Endodermal cell (in vitro differentiated cells): ENCODE measurements at regions not wholly inside any gene's neighbourhood (a gene's known extent, or its start where the extent isn't known, plus 50 kb on each side); places are given as distances from the start of the nearest gene placed in this dataset.

Experiments used
- DNase-seq: peaks from one replicate; pipeline ENCODE4 v3.0.0-alpha.2; 2017
- H3K27ac ChIP-seq: 2 replicates; pipeline ENCODE4 v1.5.1; 2013; ENCODE audit warnings: mild to moderate bottlenecking, low read depth, low read length, moderate library complexity
- H3K27me3 ChIP-seq: 2 replicates; pipeline ENCODE4 v1.6.1; 2013; ENCODE audit warnings: mild to moderate bottlenecking, low read length, moderate library complexity; ENCODE audit not compliant: insufficient read depth, control insufficient read depth, poor library complexity, severe bottlenecking
- H3K36me3 ChIP-seq: 2 replicates; pipeline ENCODE4 v1.7.0; 2013; ENCODE audit warnings: mild to moderate bottlenecking, low read length, moderate library complexity; ENCODE audit not compliant: control insufficient read depth, insufficient read depth
- H3K4me1 ChIP-seq: one replicate; pipeline ENCODE4 v1.7.0; 2013; ENCODE audit warnings: low read length; ENCODE audit not compliant: control insufficient read depth, insufficient read depth
- H3K4me3 ChIP-seq: 2 replicates; pipeline ENCODE4 v1.5.1; 2013; ENCODE audit warnings: mild to moderate bottlenecking, low read length, moderate library complexity
- H3K9ac ChIP-seq: 2 replicates; pipeline ENCODE4 v1.6.1; 2013; ENCODE audit warnings: mild to moderate bottlenecking, low read length, moderate library complexity; ENCODE audit not compliant: poor library complexity, severe bottlenecking; ENCODE audit errors: extremely low read depth
- H3K9me3 ChIP-seq: 2 replicates; pipeline ENCODE4 v1.6.1; 2013; ENCODE audit warnings: mild to moderate bottlenecking, low read length, moderate library complexity; ENCODE audit not compliant: control insufficient read depth
- H3K27ac Mint-ChIP-seq: 2 replicates; pipeline ENCODE4 v1.8.0; 2020; ENCODE audit warnings: mixed read lengths
- H3K27me3 Mint-ChIP-seq: 2 replicates; pipeline ENCODE4 v1.8.0; 2021; ENCODE audit warnings: mild to moderate bottlenecking, mixed read lengths; ENCODE audit not compliant: insufficient read depth
- H3K36me3 Mint-ChIP-seq: 2 replicates; pipeline ENCODE4 v1.8.0; 2020; ENCODE audit warnings: low read depth, mixed read lengths
- H3K4me1 Mint-ChIP-seq: 2 replicates; pipeline ENCODE4 v1.8.0; 2020; ENCODE audit warnings: mixed read lengths
- H3K4me3 Mint-ChIP-seq: 2 replicates; pipeline ENCODE4 v1.8.0; 2020; ENCODE audit warnings: mild to moderate bottlenecking, moderate library complexity, mixed read lengths
- H3K9me3 Mint-ChIP-seq: 2 replicates; pipeline ENCODE4 v1.8.0; 2020; ENCODE audit warnings: mild to moderate bottlenecking, mixed read lengths
- CTCF ChIP-seq: fragments of 200-600 bp; sonication (generic); conservative IDR thresholded peaks from 2 replicates; pipeline ENCODE4 v1.5.0; 2021; ENCODE audit warnings: antibody characterized with exemption, mild to moderate bottlenecking
- WGBS, 2 experiments: methylation state at CpG; one replicate each; pipeline versions ENCODE4 v1.1.5 to v1.1.7; 2013; ENCODE audit warnings: missing lambda C conversion rate in 2 of 2, mixed read lengths in 1 of 2; ENCODE audit not compliant: insufficient coverage in 1 of 2, insufficient read length in 1 of 2; 5-methylcytosine and 5-hydroxymethylcytosine counted together

GRCh38 chr7:22920672-22921071 lies 93.3 kb downstream of the HYCC1 start:
- no peaks in the 10 kb centered on the region for H3K36me3 ChIP-seq
- no peaks in the 10 kb centered on the region for H3K4me1 ChIP-seq
- no peak for DNase-seq
- no peak overlapping the region for H3K27ac Mint-ChIP-seq
- H3K4me3 ChIP-seq: no peak overlapping the region
- H3K36me3 Mint-ChIP-seq: peaks cover 28% of the 10 kb centered on the region
- H3K9me3 ChIP-seq: peaks cover 52% of the 10 kb centered on the region
- TF ChIP-seq CTCF: no peak
- no peak overlapping the region for H3K27ac ChIP-seq
- WGBS, 2 experiments: 85% methylated on average over 2 of the region's 2 CpGs; no CpG with 5 or more reads in 1 of the 2 experiments
- no peaks in the 10 kb centered on the region for H3K27me3 Mint-ChIP-seq
- H3K4me3 Mint-ChIP-seq: no peak overlapping the region
- H3K4me1 Mint-ChIP-seq: no peaks in the 10 kb centered on the region
- no peak overlapping the region for H3K9ac ChIP-seq
- peaks cover 49% of the 10 kb centered on the region for H3K9me3 Mint-ChIP-seq
- H3K27me3 ChIP-seq: no peaks in the 10 kb centered on the region

- 96% methylated on average over 4 of the region's 4 CpGs for WGBS, 2 experiments
- no peak for DNase-seq
- H3K9me3 Mint-ChIP-seq: peaks cover 5% of the 10 kb centered on the region
- H3K27me3 ChIP-seq: no peaks in the 10 kb centered on the region
- no peak for TF ChIP-seq CTCF
- H3K36me3 ChIP-seq: no peaks in the 10 kb centered on the region
- peaks cover 16% of the 10 kb centered on the region for H3K36me3 Mint-ChIP-seq
- H3K9me3 ChIP-seq: peaks cover 51% of the 10 kb centered on the region
- H3K4me1 Mint-ChIP-seq: no peaks in the 10 kb centered on the region
- no peak overlapping the region for H3K9ac ChIP-seq
- H3K4me1 ChIP-seq: no peaks in the 10 kb centered on the region
- no peak overlapping the region for H3K27ac ChIP-seq
- peak overlapping the region; percentile 29 for H3K4me3 ChIP-seq
- H3K27ac Mint-ChIP-seq: no peak overlapping the region
- H3K4me3 Mint-ChIP-seq: no peak overlapping the region
- no peaks in the 10 kb centered on the region for H3K27me3 Mint-ChIP-seq
These were observed 90.5 kb upstream of the TOMM7 start for GRCh38 chr7:22913158-22913557.

GRCh38 chr7:22911889-22912288 lies 89.2 kb upstream of the TOMM7 start:
- H3K27ac Mint-ChIP-seq: no peak overlapping the region
- H3K36me3 Mint-ChIP-seq: peaks cover 18% of the 10 kb centered on the region
- H3K27me3 Mint-ChIP-seq: no peaks in the 10 kb centered on the region
- no peaks in the 10 kb centered on the region for H3K27me3 ChIP-seq
- no peaks in the 10 kb centered on the region for H3K36me3 ChIP-seq
- H3K9me3 Mint-ChIP-seq: peaks cover 5% of the 10 kb centered on the region
- TF ChIP-seq CTCF: no peak
- H3K4me3 ChIP-seq: no peak overlapping the region
- no peak overlapping the region for H3K27ac ChIP-seq
- peaks cover 51% of the 10 kb centered on the region for H3K9me3 ChIP-seq
- no peak for DNase-seq
- no peaks in the 10 kb centered on the region for H3K4me1 Mint-ChIP-seq
- no peak overlapping the region for H3K9ac ChIP-seq
- no peak overlapping the region for H3K4me3 Mint-ChIP-seq
- H3K4me1 ChIP-seq: no peaks in the 10 kb centered on the region
